ENCODE measurements at regions not wholly inside any gene's neighbourhood (a gene's known extent, or its start where the extent isn't known, plus 50 kb on each side); places are given as distances from the start of the nearest gene placed in this dataset.

- no peak for DNase-seq (ENCODE audit: low spot score)
Measured at GRCh38 chr4:180811556-180811955, 1431.6 kb upstream of the TENM3 start.

GRCh38 chr4:180812783-180813182 lies 1430.4 kb upstream of the TENM3 start:
- no peak for DNase-seq (ENCODE audit: low spot score)

DNA sequence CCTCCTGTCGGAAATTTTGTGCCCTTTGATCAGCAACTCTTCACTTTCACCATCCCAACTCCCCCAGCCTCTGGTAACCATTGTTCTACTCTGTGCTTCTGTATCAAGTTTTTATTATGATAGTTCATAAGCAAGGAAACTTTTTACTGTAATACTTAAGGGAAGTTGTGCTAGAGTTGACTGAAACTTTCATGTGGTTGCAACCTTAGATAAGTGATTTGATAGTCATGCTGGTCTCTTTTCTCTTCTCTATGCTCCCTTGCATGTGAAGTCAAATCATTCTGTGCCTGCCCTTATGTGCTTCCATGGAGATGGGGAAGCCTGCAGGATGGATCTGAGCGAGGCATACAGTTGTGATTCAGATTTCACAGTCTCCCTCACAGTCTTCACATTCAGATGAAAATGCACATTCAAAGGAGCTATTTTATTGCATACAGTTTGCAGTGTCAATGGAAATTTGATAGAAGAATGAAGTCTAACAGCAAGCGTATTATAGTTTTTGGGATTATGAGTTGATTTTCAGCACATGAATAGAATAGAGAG lies 1428.3 kb upstream of the TENM3 start:
- no peak for DNase-seq (ENCODE audit: low spot score)

DNA sequence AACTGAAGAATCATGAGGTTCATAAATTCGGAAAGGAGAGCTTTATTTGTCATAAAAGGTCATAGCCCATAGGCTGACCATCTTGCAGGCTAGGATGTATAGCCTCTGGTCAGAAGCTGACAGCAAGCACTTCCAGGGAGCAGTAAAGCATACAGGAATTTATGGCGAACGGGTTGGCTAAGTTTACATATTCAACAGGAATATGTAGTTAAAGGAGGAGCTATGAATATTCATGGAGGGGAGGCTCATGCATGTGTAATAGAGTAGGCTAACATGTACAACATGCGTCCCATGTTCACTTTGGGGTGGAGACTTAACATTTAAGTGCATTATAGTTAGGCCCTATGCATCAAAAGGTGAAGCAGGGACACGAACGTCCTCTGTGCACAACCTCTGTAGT lies 1425.7 kb upstream of the TENM3 start:
- no peak for DNase-seq (ENCODE audit: low spot score)

DNA sequence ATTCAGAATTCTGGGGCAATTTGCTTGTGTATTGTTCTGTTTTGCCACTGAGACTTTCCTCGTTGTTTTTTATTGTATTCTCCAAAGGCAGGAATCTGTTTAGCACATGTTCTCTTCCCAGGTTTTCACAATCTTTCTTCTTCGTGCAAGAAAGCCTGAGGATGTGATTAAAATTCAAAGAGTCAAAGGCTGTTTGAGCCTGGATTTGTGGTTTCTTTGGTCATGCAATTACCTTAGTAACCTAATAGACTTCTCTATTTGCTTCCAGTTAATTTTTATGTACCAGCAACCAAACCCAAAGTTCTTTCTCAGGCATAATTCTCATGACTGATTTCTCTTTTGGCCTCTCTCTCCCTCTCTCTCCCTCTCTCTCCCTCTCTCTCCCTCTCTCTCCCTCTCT lies 1420.1 kb upstream of the TENM3 start:
- DNase-seq (ENCODE audit: low spot score), result no peak

- DNase-seq (ENCODE audit: low spot score), result no peak
Measured at GRCh38 chr4:180827232-180828009, 1415.8 kb upstream of the TENM3 start.

DNA sequence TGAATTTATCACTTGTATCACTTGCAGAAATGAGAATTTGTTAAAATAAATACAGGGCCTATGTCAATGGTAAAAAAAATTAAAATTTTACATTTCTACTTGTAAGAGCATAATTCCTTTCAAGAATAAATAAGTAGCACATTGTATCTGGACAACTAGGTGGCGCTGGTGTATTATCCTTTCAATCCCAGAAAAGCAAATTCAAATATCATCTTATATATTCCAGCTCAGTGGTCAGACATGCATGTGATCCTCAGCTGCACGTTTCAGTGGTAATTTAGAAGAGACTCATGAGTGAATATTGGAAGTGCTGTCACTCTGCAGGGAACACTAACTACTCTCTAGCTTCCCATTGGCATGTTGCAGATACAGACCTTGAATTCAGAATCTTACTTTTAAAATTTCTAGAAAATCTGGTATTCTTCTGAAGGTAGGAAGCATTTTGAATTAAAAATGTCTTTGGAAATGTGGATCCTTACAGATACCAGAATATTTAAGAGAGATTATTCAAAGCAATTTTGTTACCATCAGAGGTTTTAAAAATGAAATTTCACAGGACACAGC lies 1414.7 kb upstream of the TENM3 start:
- DNase-seq (ENCODE audit: low spot score), result no peak

- no peak for DNase-seq (ENCODE audit: low spot score)
Measured at GRCh38 chr4:180832073-180832472, 1411.1 kb upstream of the TENM3 start.

DNA sequence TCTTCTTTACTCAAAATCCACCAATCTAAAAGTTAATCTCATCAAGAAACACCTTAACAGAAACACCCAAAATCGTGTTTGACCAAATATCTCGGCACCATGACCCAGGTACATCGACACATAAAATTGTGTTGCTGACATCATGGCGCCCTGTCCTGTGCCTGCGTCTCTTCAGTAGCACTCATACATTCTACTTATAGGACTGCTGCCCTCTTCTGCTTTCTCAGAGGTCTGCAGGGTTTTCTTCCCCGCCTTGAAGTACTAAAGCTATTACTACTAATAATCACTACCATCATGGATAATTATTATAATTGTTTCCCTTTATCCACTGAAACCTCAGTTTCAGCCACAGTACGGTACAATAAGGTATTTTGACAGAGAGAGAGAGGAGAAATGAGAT lies 1403.1 kb upstream of the TENM3 start:
- no peak for DNase-seq (ENCODE audit: low spot score)

DNA sequence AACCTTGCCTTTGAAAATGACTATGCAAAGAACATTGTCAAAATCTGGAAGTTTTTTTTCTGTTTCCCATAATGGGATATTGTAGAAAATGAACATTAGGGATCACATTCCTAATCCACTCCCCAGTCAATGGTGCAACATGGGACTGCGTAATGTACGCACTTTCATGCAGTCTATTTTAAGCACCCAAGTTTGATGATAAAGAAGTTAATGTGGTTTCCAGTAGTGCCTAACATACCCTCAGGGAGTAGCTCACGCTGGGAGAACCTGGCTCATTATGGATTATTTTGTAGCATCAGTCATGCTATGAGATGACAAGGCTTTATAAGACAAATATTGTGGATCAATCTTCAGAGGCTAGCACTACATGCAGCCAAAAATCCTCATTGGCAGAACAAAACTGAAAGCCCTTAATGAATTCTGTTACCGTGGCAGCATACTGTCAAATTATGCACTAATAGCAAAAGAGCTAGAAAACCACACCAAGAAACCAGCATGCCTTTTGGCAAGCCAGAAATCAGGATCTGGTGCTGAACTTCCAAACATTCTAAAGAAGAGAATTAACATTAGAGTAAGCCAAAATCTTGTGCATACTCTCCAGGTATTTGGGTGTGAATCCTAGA lies 1392.8 kb upstream of the TENM3 start:
- no peak for DNase-seq (ENCODE audit: low spot score)

GRCh38 chr4:180852738-180853137 lies 1390.5 kb upstream of the TENM3 start:
- DNase-seq (ENCODE audit: low spot score), result no peak

DNA sequence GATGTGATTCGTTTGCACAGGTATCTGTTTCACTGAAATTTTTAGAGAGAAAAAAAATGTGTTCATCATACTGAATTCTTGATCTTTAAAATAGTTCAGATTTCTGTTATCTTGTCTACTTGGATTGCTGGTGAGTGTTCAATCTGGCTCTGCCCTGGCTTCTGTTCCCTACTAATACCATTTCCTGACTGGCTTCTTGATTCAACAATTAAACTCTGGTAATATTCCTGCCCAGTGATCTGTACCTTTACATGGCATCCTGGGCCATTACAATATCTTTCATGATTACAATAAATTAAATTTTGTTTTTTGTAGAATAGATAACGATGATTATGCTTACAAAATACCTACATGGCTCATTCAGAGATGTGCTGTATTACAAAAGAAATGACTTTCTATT lies 1388.0 kb upstream of the TENM3 start:
- no peak for DNase-seq (ENCODE audit: low spot score)

DNA sequence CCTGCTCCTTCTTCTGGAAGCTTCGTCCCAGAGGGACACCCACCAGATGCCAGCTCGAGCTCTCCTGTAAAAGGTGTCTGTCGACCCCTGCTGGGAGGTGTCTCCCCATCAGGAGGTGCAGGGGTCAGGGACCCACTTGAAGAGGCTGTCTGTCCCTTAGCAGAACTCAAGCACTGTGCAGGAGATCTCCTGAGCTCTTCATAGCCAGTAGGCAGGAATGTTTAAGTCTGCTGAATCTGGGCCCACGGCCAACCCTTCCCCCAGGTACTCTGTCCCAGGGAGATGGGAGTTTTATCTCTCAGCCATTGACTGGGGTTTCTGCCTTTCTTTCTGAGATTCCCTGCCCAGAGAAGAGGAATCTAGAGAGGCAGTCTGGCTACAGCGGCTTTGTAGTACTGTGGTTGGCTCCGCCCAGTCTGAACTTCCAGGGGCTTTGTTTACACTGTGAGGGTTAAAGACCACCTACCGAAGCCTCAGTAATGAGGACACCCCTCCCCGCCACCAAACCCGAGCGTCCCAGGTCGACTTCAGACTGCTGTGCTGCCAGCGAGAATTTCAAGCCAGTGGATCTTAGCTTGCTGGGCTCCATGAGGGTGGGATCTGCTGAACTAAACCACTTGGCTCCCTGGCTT lies 1383.0 kb upstream of the TENM3 start:
- no peak for DNase-seq (ENCODE audit: low spot score)

DNA sequence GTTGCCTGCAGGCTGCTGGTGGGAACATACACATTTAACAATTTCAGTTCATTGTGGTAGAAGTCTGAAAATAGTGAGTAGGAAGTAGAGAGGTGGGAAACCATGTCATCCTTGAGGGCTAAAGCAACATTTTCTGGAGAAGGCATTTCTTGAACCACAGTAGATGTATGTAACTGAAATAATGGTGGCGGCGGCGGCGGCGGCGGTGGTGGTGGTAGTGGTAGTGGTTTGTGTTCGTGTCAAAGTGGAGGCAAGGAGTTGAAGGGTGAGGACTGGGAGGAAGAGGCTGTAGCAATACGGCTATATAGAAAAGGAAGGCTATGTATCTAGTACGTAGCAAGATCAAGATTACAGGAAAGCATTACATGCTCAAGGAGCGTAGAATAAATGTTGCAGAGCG lies 1381.6 kb upstream of the TENM3 start:
- DNase-seq (ENCODE audit: low spot score), result no peak

GRCh38 chr4:180866933-180867643 lies 1376.1 kb upstream of the TENM3 start:
- no peak for DNase-seq (ENCODE audit: low spot score)

DNA sequence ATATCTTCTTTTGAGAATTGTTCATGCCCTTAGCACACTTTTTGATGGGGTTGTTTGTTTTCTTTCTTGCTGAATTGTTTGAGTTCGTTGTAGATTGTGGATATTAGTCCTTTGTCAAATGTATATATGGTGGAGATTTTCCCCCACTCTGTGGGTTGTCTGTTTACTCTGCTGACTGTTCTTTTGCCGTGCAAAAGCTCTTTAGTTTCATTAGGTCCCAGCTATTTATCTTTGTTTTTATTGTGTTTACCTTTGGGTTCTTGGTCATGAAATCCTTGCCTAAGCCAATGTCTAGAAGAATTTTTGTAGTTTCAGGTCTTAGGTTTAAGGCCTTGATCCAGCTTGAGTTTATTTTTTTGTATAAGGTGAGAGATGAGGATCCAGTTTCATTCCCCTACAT lies 1372.6 kb upstream of the TENM3 start:
- DNase-seq (ENCODE audit: low spot score), result no peak

DNA sequence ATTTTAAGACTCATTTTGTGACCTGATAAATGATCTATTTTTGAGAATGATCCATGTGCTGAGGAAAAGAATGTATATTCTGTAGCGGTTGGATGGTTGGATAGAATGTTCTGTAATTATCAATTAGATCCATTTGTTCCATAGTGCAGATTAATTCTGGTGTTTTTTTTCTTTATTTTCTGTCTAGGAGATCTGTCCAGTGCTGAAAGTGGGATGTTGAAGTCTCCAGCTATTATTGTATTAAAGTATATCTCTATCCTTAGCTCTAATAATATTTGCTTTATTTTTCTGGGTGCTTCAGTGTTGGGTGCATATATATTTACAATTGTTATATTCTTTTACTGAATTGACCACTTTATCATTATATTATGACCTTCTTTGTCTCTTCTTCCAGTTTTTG lies 1344.9 kb upstream of the TENM3 start:
- no peak for DNase-seq (ENCODE audit: low spot score)

DNA sequence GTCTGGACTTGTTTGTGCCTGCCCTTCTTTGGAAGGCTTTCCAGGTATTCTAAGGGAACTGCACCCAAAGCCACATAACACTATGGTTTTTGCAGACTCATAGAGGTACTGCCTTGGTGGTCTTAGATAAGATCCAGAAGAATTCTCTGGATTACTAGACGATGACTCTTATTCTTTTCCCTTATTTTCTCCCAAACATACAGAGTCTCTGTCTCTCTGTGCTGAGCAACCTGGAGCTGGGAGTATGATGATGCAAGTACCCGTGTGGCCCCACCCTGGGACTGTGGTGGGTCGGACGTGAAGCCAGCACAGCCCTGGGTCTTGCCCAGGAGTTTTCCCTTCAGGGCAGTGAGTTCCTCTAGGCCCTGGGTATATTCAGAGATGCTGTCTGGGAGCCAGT lies 1342.4 kb upstream of the TENM3 start:
- DNase-seq (ENCODE audit: low spot score), result no peak

- DNase-seq (ENCODE audit: low spot score), result no peak
Measured at GRCh38 chr4:180909279-180909678, 1333.9 kb upstream of the TENM3 start.

DNA sequence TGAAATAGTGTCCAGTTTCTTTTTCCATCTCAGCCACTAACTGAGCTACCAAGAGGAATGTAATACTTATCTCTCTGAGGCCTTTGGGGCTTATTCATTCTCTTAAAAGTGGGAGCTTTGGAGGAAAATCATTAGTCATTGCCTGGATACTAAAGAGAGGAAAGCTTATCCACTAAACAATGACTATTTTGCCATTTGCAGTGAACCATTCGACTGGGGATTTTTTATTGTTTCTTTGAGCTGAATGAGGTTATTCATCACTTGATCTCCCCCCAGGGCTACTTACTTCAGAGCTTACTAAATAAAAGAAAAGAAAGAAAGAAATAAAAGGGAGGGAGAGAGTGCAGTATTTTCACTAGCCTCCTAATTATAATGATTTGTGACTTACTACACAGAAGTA lies 1329.5 kb upstream of the TENM3 start:
- no peak for DNase-seq (ENCODE audit: low spot score)

GRCh38 chr4:180923486-180923885 lies 1319.7 kb upstream of the TENM3 start:
- no peak for DNase-seq (ENCODE audit: low spot score)

DNA sequence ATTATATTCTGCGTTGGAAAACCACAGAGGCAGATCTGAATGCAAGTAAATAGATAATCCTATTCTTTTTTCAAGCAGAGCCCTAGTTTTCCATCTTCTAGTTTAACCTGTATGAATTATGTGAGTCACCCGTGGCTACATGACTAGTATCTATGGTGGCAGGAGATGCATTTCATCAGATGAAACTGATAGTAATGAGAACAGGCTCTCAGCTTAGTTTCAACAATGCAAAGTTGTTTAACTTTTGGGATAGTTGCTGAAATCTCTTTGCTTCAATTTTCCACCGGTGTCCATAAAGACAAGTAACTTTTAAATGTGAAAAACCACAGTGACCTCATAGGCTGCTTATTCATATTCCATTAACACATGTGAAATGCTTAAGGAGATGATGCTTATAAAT lies 1317.4 kb upstream of the TENM3 start:
- no peak for DNase-seq (ENCODE audit: low spot score)

All from left forelimb (tissue), 1 donor.